GM12892 (cell line): ENCODE measurements at regions not wholly inside any gene's neighbourhood (a gene's known extent, or its start where the extent isn't known, plus 50 kb on each side); places are given as distances from the start of the nearest gene placed in this dataset.

Source experiments
- POLR2AphosphoS5 ChIP-seq: IDR thresholded peaks from 2 replicates; pipeline ENCODE4 v1.6.1; 2011; ENCODE audit warnings: low read depth, low read length, control low read depth
- TAF1 ChIP-seq: IDR thresholded peaks from 2 replicates; pipeline ENCODE4 v1.6.1; 2011; ENCODE audit warnings: low read depth, mild to moderate bottlenecking, control low read depth, low read length, borderline replicate concordance

- TF ChIP-seq POLR2AphosphoS5 (no peak), TAF1 (no peak)
Measured at GRCh38 chr5:29005386-29005785, 1967.0 kb upstream of the CDH9 start.
